ENCODE measurements at regions not wholly inside any gene's neighbourhood (a gene's known extent, or its start where the extent isn't known, plus 50 kb on each side); places are given as distances from the start of the nearest gene placed in this dataset.

DNA sequence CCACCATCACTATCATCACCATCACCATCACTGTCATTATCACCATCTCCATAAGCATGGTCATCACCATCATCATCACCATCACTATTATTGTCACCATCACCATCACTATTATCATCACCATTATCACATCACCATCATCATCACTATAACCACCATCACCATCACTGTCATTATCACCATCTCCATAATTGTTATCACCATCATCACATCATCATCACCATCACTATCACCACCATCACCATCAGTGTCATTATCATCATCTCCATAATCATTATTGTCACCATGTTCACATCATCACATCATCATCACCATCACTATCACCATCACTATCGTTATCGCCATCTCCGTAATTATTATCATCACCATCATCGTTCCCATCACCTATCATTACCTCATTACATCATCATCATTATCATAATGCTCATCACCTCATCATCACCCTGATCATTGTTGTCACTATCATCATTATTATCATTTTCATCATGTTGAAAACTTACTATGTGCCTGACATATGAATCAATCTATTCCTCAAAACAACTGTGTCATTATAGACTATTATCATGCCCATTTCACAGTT lies 280.3 kb upstream of the HS6ST1 start:
- 94% methylated on average over 4 of the region's 4 CpGs for WGBS (ENCODE audit: low lambda C conversion rate, missing lambda C conversion rate)
- TF ChIP-seq, protein P1, sequence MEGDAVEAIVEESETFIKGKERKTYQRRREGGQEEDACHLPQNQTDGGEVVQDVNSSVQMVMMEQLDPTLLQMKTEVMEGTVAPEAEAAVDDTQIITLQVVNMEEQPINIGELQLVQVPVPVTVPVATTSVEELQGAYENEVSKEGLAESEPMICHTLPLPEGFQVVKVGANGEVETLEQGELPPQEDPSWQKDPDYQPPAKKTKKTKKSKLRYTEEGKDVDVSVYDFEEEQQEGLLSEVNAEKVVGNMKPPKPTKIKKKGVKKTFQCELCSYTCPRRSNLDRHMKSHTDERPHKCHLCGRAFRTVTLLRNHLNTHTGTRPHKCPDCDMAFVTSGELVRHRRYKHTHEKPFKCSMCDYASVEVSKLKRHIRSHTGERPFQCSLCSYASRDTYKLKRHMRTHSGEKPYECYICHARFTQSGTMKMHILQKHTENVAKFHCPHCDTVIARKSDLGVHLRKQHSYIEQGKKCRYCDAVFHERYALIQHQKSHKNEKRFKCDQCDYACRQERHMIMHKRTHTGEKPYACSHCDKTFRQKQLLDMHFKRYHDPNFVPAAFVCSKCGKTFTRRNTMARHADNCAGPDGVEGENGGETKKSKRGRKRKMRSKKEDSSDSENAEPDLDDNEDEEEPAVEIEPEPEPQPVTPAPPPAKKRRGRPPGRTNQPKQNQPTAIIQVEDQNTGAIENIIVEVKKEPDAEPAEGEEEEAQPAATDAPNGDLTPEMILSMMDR (IDR thresholded peaks at IDR 0.05; ENCODE audit: poor library complexity) = no peak
- TF ChIP-seq EZH2 (IDR thresholded peaks at IDR 0.05; ENCODE audit: borderline replicate concordance) = no peak
- no peak for TF ChIP-seq EZH2phosphoT487 (IDR thresholded peaks at IDR 0.05; ENCODE audit: low read depth, severe bottlenecking, unreplicated experiment)
- Histone ChIP-seq H3K9me2 (replicated peaks; ENCODE audit: insufficient read depth) (no peaks in the 10 kb centered on the region), H2AFZ (no peak overlapping the region), H3K27me3 (no peaks in the 10 kb centered on the region), H3K4me3 (no peak overlapping the region), H3K9me3 (ENCODE audit: low read depth) (no peaks in the 10 kb centered on the region), H3K4me1 (ENCODE audit: insufficient read depth) (peaks cover 9% of the 10 kb centered on the region), H3K4me2 (no peak overlapping the region), H3K36me3 (replicated peaks; ENCODE audit: insufficient read depth, low read depth) (no peaks in the 10 kb centered on the region), H3K27ac (no peak overlapping the region), H3K79me2 (no peaks in the 10 kb centered on the region), H4K20me1 (ENCODE audit: insufficient read depth, poor library complexity, severe bottlenecking) (no peaks in the 10 kb centered on the region)
- DNase-seq (ENCODE audit: low spot score) = no peak

DNA sequence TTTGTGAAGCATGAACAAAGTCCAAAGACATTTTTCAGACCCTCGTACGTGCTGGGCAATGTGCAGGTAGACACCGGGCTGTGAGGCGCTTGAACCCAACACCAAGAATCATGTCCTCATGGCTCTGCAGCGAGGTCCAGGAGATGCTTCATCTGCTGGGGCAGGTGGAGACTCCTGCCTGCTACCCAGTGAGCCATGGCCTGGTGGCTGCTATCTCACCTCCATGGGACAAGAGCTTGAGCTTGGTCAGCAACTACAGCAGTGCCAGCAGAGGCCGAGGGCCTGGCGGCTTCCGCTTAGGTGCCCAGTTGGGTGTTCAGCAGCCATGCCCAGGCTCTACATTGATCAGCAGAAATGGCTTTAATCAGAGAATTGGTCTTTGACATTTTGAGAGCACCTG lies 281.0 kb upstream of the HS6ST1 start:
- Histone ChIP-seq H3K9me2 (replicated peaks; ENCODE audit: insufficient read depth) (no peaks in the 10 kb centered on the region), H3K27ac (no peak overlapping the region), H2AFZ (no peak overlapping the region), H3K79me2 (no peaks in the 10 kb centered on the region), H4K20me1 (ENCODE audit: insufficient read depth, poor library complexity, severe bottlenecking) (no peaks in the 10 kb centered on the region), H3K9me3 (ENCODE audit: low read depth) (no peaks in the 10 kb centered on the region), H3K27me3 (no peaks in the 10 kb centered on the region), H3K4me2 (no peak overlapping the region), H3K4me1 (ENCODE audit: insufficient read depth) (peaks cover 4% of the 10 kb centered on the region), H3K4me3 (no peak overlapping the region), H3K36me3 (replicated peaks; ENCODE audit: insufficient read depth, low read depth) (no peaks in the 10 kb centered on the region)
- WGBS (ENCODE audit: low lambda C conversion rate, missing lambda C conversion rate) = 94% methylated on average over 8 of the region's 8 CpGs
- TF ChIP-seq, protein P1 (IDR thresholded peaks at IDR 0.05; ENCODE audit: poor library complexity) = no peak
- TF ChIP-seq EZH2 (IDR thresholded peaks at IDR 0.05; ENCODE audit: borderline replicate concordance) (no peak), EZH2phosphoT487 (IDR thresholded peaks at IDR 0.05; ENCODE audit: low read depth, severe bottlenecking, unreplicated experiment) (no peak)
- DNase-seq (ENCODE audit: low spot score) = no peak

DNA sequence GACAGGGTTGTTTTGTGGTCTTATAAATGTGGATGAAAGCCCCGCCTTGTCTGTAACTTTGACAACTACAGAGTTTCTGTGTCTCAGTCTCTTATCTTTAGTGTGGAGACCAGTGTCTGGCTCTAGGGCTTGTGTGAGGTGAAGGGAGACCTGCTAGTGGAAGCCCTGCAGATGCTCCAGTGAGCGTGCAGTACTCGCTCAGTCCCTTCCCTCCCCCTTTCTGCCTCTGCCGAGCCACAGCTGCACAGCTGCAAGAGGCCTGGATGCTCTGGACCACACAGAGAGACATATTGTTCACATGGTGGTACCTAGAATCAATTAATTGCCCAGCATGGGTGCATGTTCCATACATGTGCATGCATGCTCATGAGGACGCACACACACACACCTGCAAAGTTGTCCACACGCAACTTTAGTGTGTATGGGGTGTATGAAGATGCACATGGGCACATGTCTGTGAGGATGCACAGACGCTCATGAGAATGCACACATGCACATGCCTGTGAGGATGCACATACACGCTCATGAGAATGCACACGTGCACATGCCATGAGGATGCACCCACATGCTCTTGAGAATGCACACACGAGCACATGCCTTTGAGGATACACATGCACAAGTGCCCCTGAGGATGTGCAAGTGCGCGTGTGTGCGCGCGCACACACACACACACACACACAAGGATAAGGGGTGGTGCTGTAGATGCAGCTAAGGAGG lies 282.1 kb upstream of the HS6ST1 start:
- H3K27me3 ChIP-seq = no peaks in the 10 kb centered on the region
- H3K27ac ChIP-seq = no peak overlapping the region
- no peaks in the 10 kb centered on the region for H3K9me2 ChIP-seq (replicated peaks; ENCODE audit: insufficient read depth)
- no peak overlapping the region for H2AFZ ChIP-seq
- no peak overlapping the region for H3K4me3 ChIP-seq
- 83% methylated on average over 15 of the region's 15 CpGs for whole genome bisulfite sequencing (ENCODE audit: low lambda C conversion rate, missing lambda C conversion rate)
- H3K36me3 ChIP-seq (replicated peaks; ENCODE audit: insufficient read depth, low read depth) = no peaks in the 10 kb centered on the region
- DNase-seq (ENCODE audit: low spot score) = no peak
- H3K79me2 ChIP-seq = no peaks in the 10 kb centered on the region
- no peaks in the 10 kb centered on the region for H3K9me3 ChIP-seq (ENCODE audit: low read depth)
- no peak overlapping the region for H3K4me2 ChIP-seq
- H4K20me1 ChIP-seq (ENCODE audit: insufficient read depth, poor library complexity, severe bottlenecking) = no peaks in the 10 kb centered on the region
- TF ChIP-seq EZH2phosphoT487 (IDR thresholded peaks at IDR 0.05; ENCODE audit: low read depth, severe bottlenecking, unreplicated experiment) = no peak
- no peak for TF ChIP-seq EZH2 (IDR thresholded peaks at IDR 0.05; ENCODE audit: borderline replicate concordance)
- TF ChIP-seq, protein P1 (IDR thresholded peaks at IDR 0.05; ENCODE audit: poor library complexity) = no peak
- no peaks in the 10 kb centered on the region for H3K4me1 ChIP-seq (ENCODE audit: insufficient read depth)
